ENCODE measurements at regions not wholly inside any gene's neighbourhood (a gene's known extent, or its start where the extent isn't known, plus 50 kb on each side); places are given as distances from the start of the nearest gene placed in this dataset.
"Not testable (repeated sequence)": the region's sequence is repeated elsewhere in the genome, so short reads cannot be mapped to it uniquely, and the experiment has no call there.

- not testable (repeated sequence) for DNase-seq
Observed at GRCh38 chrX:39277685-39278390, 476.6 kb downstream of the MID1IP1 start.

- DNase-seq: no peak
Observed at GRCh38 chrX:39283239-39283638, 482.0 kb downstream of the MID1IP1 start.

GRCh38 chrX:39288592-39288991 lies 487.3 kb downstream of the MID1IP1 start:
- DNase-seq: no peak

GRCh38 chrX:39289827-39290226 lies 488.6 kb downstream of the MID1IP1 start:
- no peak for DNase-seq

- no peak for DNase-seq
Observed at GRCh38 chrX:39293203-39293602, 491.9 kb downstream of the MID1IP1 start.

- DNase-seq: no peak
Observed at GRCh38 chrX:39296472-39296871, 495.2 kb downstream of the MID1IP1 start.

DNA sequence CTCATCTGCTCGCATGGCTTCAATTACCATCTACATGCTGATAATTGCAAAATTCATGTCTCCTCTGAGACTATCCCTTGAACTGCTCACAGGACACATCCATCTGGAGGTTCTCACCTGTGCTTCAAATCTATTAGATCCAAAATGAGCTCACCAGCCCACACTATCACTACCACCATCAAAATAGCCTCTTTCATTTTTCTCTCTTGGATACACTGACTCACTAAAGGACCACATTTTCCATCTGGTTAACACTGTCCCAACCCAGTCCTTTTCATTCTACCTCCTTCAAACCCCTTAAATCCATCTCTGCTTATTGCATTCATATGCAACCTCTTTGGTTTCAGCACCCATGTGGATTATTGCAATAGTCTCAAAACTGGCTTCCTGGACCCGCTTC lies 497.6 kb downstream of the MID1IP1 start:
- no peak for DNase-seq

GRCh38 chrX:39299615-39300014 lies 498.4 kb downstream of the MID1IP1 start:
- DNase-seq: no peak

GRCh38 chrX:39301036-39301435 lies 499.8 kb downstream of the MID1IP1 start:
- DNase-seq: no peak

GRCh38 chrX:39302838-39303237 lies 501.6 kb downstream of the MID1IP1 start:
- no peak for DNase-seq

- peak in 4 of 51 donors; percentile 2 to 29 (median 8) for DNase-seq
Observed at GRCh38 chrX:39304746-39305145, 503.5 kb downstream of the MID1IP1 start.

GRCh38 chrX:39307488-39307887 lies 506.2 kb downstream of the MID1IP1 start:
- no peak for DNase-seq

DNA sequence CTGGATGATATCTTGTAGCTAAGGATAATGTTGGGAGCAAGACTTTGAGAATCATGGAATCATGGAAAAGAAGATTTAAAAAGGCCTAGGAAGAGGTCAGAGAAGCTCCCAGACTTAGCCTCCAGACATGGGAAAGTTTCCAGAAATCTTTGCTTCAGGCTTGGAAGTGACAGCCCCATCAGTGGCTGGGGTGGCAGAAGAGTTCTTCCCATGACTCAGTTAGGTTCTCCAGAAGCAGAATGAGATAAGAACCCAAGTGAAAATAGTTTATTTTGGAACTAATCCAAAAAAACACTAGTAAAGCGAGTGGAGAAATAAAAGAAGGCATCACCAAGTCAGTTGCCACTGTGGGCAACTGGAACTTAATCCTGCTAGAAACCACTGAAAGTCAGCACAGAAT lies 506.9 kb downstream of the MID1IP1 start:
- no peak for DNase-seq

- no peak for DNase-seq
Observed at GRCh38 chrX:39309018-39309635, 507.9 kb downstream of the MID1IP1 start.

DNA sequence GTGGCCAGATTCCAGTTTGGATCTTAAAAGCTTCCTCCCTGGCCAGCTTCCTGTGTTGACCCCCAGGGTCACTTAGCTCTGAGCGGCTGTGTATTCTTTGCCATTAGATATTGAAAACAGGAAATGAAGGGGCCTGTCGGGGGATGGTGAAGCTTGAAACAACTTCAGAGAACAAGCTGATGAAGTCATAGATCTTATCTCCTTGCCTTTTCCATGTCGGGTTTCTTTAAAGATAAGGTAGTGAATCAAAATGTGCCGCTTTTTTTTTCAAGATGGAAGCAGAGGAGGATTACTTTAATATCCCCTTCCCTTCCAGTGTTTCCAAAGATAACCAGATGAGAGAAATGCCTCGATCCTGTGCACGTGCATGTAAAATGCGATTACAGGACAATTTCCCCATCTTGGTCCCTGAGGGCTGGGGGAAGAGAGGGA lies 508.5 kb downstream of the MID1IP1 start:
- no peak for DNase-seq

DNA sequence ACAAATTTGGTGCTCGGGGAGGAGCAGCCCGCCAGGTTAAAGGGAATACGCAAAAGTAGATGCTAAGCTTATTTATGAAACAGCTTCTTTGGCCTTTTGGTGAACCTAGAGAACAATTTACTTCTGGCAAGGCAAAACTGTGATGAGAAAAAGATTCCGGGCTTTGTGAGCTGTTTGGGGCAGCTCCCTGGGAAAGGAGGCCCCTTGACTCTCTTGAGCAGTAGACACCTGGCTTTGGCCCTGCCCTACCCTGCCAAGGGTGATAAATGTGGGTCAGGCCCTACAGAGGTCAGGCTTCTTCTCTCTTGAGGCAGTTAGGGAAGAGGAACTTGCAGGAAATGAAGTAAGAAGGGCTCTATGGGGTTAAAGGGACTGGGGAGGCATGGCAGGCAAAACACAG lies 509.6 kb downstream of the MID1IP1 start:
- no peak for DNase-seq

DNA sequence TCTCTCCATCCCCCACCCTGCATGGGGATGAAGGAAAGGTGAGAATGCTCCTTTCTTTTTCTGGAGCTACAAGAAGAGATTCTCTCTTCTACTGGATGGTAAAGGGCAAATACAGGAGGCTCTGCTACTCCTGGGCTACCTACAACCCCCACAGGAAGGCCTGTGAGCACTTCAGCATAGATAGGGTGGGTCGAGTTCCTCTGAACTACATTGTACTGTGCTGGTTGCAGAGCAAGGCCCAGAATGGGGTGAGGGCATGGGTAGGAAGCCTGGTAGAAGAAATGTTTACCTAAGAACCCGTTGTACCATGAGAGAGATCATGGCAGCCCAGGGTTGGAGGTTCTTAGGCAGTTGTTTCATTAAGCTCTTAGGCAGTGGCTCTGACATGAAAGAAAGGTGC lies 510.4 kb downstream of the MID1IP1 start:
- DNase-seq: no peak

DNA sequence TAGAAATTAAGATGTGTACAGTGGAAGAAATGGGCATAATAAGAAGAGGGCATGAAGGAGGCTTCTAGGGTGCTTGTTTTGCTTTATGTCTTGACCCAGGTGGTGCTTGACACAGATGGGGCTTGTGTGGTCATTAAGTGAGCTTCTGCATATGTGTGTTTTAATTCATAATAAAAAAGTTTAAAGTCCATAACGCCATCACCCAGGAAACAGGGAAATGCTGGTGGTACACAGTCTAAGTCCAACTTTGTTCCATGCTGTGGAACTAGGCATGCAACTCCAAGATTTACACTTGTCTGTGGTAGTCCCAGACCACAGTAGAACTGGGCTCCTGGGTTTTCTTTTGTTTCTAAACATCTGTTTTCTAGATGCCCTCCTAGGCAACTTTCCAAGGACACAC lies 511.9 kb downstream of the MID1IP1 start:
- no peak for DNase-seq

- no peak for DNase-seq
Observed at GRCh38 chrX:39318506-39319343, 517.5 kb downstream of the MID1IP1 start.

DNA sequence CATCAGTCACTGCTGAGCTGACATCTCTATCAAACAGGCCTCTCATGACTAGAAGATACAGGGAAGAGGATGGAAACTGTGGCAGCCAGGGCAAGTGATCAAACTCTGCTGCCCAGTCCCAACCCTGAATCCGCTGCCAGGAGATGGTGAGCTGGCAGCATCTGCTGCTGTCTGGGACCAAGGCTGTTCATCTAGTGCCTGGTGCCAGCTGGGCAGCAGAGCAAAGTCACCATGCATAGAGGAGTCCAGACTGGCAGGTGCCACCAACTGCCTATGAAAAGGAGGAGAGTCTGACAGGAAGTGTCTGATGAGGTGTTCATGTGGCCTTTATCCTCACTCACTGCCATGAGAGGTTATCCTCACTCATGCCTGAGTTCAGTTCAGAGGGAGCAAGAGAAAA lies 518.9 kb downstream of the MID1IP1 start:
- DNase-seq: no peak

DNA sequence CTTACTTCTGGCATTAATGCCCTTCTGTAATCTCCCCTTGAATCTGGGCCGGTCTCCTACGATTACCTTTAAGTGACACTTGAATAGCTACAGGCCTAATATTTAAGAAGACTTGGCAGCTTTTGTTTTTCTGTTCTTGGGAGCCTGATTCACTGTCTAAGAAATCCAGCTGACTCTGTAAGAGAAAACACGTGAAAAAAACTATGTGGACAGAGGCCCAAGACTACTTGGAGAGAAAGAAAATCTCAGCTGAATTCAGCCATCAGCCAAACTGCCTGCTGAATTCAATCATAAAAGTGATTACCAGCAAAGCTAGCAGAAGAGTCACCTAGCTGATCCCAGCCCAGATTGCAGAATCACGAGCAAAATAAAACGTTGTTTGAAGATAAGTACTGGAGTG lies 521.2 kb downstream of the MID1IP1 start:
- DNase-seq: no peak

- DNase-seq: no peak
Observed at GRCh38 chrX:39324233-39324930, 523.1 kb downstream of the MID1IP1 start.
